GM18498 (cell line): ENCODE measurements at regions not wholly inside any gene's neighbourhood (a gene's known extent, or its start where the extent isn't known, plus 50 kb on each side); places are given as distances from the start of the nearest gene placed in this dataset.

Experiments
- ATAC-seq: cut with Tn5 transposase; IDR thresholded peaks from one replicate; pipeline ENCODE4 v1.9.1; 2021; ENCODE audit warnings: mild to moderate bottlenecking, moderate library complexity; ENCODE audit not compliant: unreplicated experiment

DNA sequence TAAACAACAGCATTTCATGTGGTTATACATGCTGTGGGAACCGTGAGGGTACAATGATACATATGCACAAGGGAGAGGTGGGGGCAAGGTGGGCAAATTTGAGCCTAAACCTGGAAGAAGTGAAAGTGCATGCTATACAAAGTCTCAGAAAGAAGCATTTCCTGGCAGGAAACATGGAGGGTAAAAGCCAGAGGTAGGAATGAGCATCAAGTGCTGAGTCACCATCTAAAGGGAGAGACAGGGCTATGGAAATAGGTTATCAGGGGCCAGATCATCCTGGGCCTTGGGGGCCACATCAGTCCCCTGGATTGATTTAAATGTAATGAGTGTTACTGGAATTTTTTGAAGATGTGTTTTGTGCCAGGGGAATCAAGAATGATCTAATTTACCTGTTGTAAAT is 60.1 kb upstream of the DAB1 start:
- no peak for ATAC-seq

DNA sequence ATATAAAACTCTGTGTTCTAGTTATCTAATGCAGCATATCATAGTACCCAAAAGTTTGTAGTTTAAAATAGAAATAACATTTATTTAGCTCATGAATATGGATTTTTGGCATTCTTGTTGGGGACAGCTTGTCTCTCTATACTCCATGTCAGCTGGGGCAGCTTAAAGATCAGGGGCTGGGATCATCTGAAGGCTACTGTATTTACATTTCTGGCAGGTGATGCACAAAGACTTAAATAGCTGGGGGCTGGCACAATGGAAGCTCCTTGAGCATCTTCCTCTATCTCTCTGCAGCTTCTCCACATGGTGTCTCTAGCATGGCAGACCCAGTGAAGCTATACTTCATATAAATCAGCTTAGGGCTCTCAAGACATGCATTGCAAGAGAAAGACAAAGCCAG is 55.6 kb upstream of the DAB1 start:
- ATAC-seq = no peak

DNA sequence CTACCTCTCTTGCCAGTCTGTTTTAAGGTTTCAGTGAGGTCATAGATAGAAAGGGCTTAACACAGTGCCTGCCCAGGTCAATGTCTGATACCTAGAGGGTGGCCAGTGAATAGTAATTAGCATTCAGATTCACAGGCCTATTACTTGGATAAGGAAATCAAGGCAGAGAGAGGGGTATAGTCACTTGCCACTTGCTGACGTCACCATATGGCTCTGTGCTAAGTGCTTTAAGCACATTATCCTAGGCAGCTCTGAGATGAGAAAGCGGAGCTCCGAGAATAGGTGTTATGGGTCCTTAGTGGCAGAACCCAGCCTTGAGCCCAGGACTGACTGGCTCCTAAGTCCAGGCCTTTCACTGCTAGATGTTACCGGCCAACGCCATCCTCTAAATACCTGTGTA is 51.5 kb upstream of the DAB1 start:
- ATAC-seq = no peak

DNA sequence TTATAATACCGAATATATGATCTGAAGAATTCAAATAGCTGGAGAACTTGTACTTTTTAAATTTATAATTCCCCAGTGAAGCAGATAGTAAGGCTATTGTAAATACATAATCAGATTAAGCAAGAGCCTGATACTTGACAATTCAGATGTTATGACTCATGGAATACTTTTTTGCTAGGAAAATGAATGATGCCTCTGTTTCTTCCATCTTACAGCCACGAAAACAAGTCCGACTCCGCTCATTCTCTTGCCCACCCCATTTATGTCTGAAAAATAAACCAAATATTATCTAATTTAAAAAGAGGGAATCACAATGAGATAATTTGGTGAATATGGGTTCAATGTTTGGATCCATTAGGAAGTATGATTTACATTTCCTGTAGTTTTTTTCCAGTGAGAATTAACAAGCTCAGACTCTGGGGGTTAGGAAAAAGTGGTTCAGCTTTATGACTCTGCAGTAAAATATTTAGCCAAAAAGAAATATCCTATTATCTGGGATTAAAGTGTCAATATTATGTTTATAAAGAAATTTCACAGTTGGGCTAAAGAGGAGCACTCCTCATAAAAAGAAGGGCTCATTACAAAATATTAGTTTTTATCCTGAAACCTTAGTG is 50.4 kb upstream of the DAB1 start:
- ATAC-seq = no peak
